Lung (tissue), 11 donors: ENCODE measurements at regions not wholly inside any gene's neighbourhood (a gene's known extent, or its start where the extent isn't known, plus 50 kb on each side); places are given as distances from the start of the nearest gene placed in this dataset.
A peak's percentile ranks its signal among the peaks of the same experiment; 100 is the strongest.

ENCODE experiments used
- ATAC-seq: fragments of 200-7000 bp; cut with Tn5 transposase; one replicate; pipeline ENCODE4 v1.9.1; 2020; ENCODE audit warnings: moderate number of reproducible peaks; ENCODE audit not compliant: insufficient read depth, low FRiP score
- DNase-seq, 3 donors: peaks; one replicate each; pipeline ENCODE4 v3.0.0-alpha.2; 2013 to 2017
- H3K27ac ChIP-seq, 2 donors: one replicate each; pipeline ENCODE4 v1.5.1; 2013; ENCODE audit warnings: mild to moderate bottlenecking in 2 of 2, moderate library complexity in 2 of 2, control low read depth in 1 of 2, inconsistent platforms in 1 of 2, low read depth in 1 of 2, low read length in 1 of 2
- H3K27me3 ChIP-seq, 3 donors: one replicate each; pipeline ENCODE4 v1.5.1; 2013; ENCODE audit warnings: low read length in 2 of 3; ENCODE audit not compliant: control insufficient read depth in 3 of 3, insufficient read depth in 3 of 3
- H3K36me3 ChIP-seq, 4 donors: one replicate each; pipeline ENCODE4 v1.5.1; 2013; ENCODE audit warnings: low read length in 4 of 4, mild to moderate bottlenecking in 1 of 4, moderate library complexity in 1 of 4; ENCODE audit not compliant: control insufficient read depth in 4 of 4, insufficient read depth in 4 of 4
- H3K4me1 ChIP-seq, 5 donors: one replicate each; pipeline ENCODE4 v1.5.1; 2013; ENCODE audit warnings: low read length in 5 of 5, mild to moderate bottlenecking in 2 of 5, moderate library complexity in 1 of 5; ENCODE audit not compliant: control insufficient read depth in 5 of 5, insufficient read depth in 5 of 5
- H3K4me3 ChIP-seq: one replicate; pipeline ENCODE4 v1.5.1; 2013; ENCODE audit warnings: mild to moderate bottlenecking, control low read depth, moderate library complexity
- H3K9ac ChIP-seq, 2 donors: one replicate each; pipeline ENCODE4 v1.5.1; 2013; ENCODE audit warnings: low read length in 2 of 2, control low read depth in 1 of 2; ENCODE audit not compliant: insufficient read depth in 1 of 2
- H3K9me3 ChIP-seq, 4 donors: one replicate each; pipeline ENCODE4 v1.5.1; 2013; ENCODE audit warnings: low read length in 3 of 4, mild to moderate bottlenecking in 1 of 4, moderate library complexity in 1 of 4; ENCODE audit not compliant: control insufficient read depth in 4 of 4, insufficient read depth in 3 of 4
- WGBS, 2 donors: extraction: QIAGEN DNeasy Blood & Tissue Kit; methylation state at CpG; one replicate each; pipeline ENCODE4 v1.1.7; 2013; 5-methylcytosine and 5-hydroxymethylcytosine counted together
- TF ChIP-seq, protein P1 (sequence below): IDR thresholded peaks from 2 replicates; pipeline ENCODE4 v1.5.1; 2012; ENCODE audit warnings: mild to moderate bottlenecking; ENCODE audit errors: control extremely low read depth, extremely low read depth
- donor health status: control.
- donor health status: control.
- donor health status: Bipolar disorder and iron deficiency.
- donor health status: healthy.
- donor health status: DM: yes; HTN: yes; CAD: no.

DNA sequence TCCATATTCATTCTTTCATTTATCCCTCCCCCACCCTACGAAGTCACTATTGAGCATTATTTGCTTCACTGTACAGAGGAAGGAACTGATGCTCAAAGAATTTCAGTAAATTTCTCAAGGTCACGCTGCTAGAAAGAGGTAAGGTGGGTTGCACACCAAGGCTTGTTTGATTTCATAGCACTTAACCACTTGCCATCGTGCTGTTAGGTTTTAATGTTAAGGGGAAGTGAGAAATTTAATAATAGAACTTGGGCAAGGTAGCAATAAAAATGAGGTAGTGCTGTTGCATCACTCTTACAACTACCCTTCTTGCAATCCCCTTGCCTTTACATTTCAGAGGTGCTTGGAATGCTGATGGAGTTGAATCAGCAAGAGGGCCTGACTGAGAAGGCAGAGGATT is 343.1 kb downstream of the MID1IP1 start:
- no peaks in the 10 kb centered on the region for H3K36me3 ChIP-seq
- no peak for DNase-seq
- H3K4me3 ChIP-seq = no peak overlapping the region
- no peaks in the 10 kb centered on the region for H3K9me3 ChIP-seq
- H3K27ac ChIP-seq = no peak overlapping the region
- no peak overlapping the region for H3K9ac ChIP-seq
- H3K27me3 ChIP-seq = peaks cover 0 to 44% (median 8%) of the 10 kb centered on the region in 3 donors
- TF ChIP-seq, protein P1, sequence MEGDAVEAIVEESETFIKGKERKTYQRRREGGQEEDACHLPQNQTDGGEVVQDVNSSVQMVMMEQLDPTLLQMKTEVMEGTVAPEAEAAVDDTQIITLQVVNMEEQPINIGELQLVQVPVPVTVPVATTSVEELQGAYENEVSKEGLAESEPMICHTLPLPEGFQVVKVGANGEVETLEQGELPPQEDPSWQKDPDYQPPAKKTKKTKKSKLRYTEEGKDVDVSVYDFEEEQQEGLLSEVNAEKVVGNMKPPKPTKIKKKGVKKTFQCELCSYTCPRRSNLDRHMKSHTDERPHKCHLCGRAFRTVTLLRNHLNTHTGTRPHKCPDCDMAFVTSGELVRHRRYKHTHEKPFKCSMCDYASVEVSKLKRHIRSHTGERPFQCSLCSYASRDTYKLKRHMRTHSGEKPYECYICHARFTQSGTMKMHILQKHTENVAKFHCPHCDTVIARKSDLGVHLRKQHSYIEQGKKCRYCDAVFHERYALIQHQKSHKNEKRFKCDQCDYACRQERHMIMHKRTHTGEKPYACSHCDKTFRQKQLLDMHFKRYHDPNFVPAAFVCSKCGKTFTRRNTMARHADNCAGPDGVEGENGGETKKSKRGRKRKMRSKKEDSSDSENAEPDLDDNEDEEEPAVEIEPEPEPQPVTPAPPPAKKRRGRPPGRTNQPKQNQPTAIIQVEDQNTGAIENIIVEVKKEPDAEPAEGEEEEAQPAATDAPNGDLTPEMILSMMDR = no peak
- no peak for ATAC-seq
- 28 to 48% methylated on average over 3 of the region's 3 CpGs for WGBS, 2 donors
- peaks cover 0 to 2% (median 0%) of the 10 kb centered on the region in 5 donors for H3K4me1 ChIP-seq

DNA sequence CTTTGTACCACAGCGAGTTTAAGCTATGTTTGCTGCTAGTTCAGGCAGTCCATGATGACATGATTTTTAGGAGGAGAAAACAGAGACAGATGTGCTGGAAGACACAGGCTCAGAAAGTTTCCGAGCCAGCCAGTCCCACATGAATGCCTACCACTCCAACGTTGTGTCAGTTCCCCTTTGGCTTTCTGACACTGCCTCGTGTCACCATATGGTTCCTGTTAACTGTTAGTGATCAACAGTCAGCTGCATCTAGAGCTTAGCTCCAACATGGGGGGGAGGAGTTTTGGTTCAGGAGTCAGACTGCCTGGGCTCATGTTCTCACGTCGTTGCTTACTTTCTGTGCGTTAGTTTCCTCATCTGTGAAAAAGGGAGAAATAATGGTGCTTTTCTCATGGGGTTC is 343.7 kb downstream of the MID1IP1 start:
- DNase-seq (peak in 2 of 3 donors; percentile 15 to 33), ATAC-seq (no peak)
- H3K4me1 ChIP-seq = peaks cover 0 to 5% (median 0%) of the 10 kb centered on the region in 5 donors
- H3K4me3 ChIP-seq = no peak overlapping the region
- 31 to 48% methylated on average over 7 of the region's 7 CpGs for WGBS, 2 donors
- H3K9me3 ChIP-seq = no peaks in the 10 kb centered on the region
- peak overlapping the region in 1 of 2 donors; percentile 34 for H3K27ac ChIP-seq
- H3K36me3 ChIP-seq = no peaks in the 10 kb centered on the region
- TF ChIP-seq, protein P1 = no peak
- no peak overlapping the region for H3K9ac ChIP-seq
- peaks cover 6 to 46% (median 8%) of the 10 kb centered on the region in 3 donors for H3K27me3 ChIP-seq

DNA sequence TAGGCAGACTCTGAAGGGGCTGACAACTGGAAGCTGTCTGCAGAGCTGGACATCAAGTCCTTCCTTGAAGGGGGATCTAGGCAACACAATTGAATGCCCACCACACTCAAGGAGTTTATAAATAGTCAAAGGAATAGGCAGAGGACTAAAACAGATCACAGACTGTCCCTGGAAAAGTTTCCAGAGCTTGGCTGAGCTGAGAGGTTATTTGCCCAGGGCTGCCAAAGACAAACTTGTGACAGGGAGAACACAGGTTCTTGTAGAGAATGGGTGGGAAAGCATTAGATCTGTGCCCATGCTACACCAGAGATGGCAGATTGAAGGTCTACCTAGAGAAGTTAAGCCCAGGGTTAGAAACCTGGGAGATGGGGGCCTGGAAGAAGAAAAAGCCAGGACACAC is 344.6 kb downstream of the MID1IP1 start:
- H3K27me3 ChIP-seq = peaks cover 6 to 48% (median 12%) of the 10 kb centered on the region in 3 donors
- no peaks in the 10 kb centered on the region for H3K9me3 ChIP-seq
- peaks cover 0 to 6% (median 0%) of the 10 kb centered on the region in 5 donors for H3K4me1 ChIP-seq
- no peak overlapping the region for H3K9ac ChIP-seq
- no peaks in the 10 kb centered on the region for H3K36me3 ChIP-seq
- ATAC-seq (no peak), DNase-seq (no peak)
- no peak overlapping the region for H3K27ac ChIP-seq
- TF ChIP-seq, protein P1 = no peak
- H3K4me3 ChIP-seq = no peak overlapping the region

DNA sequence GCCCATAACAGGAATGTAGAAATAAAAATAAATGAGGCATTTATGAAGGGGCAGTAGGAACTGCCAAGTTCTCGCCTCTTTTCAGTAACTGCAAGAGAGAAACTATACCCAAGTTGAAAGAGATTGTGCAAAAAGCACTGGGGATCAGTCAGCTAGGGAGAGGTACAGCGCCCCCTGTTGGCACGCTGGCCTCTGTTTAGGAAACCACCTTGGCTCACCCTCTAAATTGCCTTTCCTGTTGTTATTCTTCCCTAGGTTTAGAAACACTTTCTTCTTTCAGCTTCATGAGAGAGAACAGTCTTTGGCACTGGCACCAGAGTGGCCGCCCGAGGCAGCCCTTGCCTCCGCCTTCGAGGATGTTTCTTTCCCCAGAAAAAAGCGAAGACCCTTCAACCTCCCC is 348.5 kb downstream of the MID1IP1 start:
- Histone ChIP-seq H3K27me3 (peaks cover 6 to 45% (median 7%) of the 10 kb centered on the region in 3 donors), H3K9ac (no peak overlapping the region), H3K27ac (no peak overlapping the region), H3K36me3 (no peaks in the 10 kb centered on the region), H3K4me1 (peaks cover 0 to 6% (median 0%) of the 10 kb centered on the region in 5 donors), H3K4me3 (no peak overlapping the region), H3K9me3 (no peaks in the 10 kb centered on the region)
- DNase-seq (peak; percentile 70 to 84 (median 71)), ATAC-seq (no peak)
- TF ChIP-seq, protein P1 = peak; percentile 50
- 18 to 31% methylated on average over 8 of the region's 8 CpGs for WGBS, 2 donors
